ENCODE measurements at regions not wholly inside any gene's neighbourhood (a gene's known extent, or its start where the extent isn't known, plus 50 kb on each side); places are given as distances from the start of the nearest gene placed in this dataset.
"Not testable (repeated sequence)": the region's sequence is repeated elsewhere in the genome, so short reads cannot be mapped to it uniquely, and the experiment has no call there.

GRCh38 chr11:97982512-97982911 is 1038.2 kb upstream of the CNTN5 start:
- FAIRE-seq = no peak

GRCh38 chr11:97989121-97989520 is 1031.6 kb upstream of the CNTN5 start:
- no peak for FAIRE-seq

DNA sequence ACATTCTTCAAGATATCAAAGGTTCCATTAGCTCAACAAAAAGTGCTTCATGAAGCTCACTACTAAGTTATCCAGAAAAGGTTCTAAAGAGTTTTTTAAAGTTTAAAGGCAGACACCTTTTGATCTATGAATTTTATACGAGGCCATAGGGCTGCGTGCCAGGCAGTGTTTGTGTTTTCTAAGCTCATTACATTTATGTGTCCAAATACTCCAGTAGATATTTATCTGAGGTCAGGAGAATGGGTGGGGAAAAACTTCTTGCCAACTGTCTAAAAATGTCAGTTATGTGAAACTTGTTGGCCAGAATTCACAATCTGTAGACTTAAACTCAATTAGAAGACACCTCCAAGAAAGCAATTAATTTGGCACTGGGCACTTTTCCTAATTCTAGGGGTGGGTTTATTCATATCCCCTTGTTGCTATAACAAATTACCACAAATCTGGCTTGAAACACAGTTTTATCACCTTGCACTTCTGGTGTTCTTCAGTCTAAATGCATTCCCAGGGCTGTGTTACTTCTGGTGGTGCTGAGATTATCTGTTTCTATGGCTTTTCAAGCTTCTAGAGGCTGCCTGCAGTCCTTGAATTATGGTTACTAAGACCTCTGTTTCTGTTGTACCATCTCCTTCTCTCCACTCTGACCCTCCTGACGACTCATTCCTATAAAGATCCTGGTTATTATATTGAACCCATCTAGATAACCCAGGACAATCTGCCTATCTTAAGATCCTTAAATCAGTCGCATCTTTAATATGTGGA is 1030.4 kb upstream of the CNTN5 start:
- FAIRE-seq = no peak

DNA sequence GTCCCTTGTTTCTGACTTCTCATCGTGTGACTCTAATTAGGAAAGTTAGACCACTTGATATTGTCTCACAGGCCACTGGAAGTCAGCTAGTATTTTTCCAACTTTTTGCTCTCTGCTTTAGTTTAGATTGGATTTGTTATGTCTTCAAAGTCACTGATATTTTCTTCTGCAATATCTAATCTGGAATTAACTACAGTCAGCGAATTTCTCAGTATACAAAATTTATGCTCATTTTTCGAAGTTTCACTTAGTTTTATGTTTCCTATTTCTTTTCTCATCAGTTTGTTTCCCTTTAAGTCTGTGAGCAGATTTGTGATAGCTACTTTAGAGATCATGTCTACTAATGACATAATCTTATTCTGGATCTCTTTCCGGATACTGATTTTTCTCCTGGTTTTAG is 1027.2 kb upstream of the CNTN5 start:
- no peak for FAIRE-seq

DNA sequence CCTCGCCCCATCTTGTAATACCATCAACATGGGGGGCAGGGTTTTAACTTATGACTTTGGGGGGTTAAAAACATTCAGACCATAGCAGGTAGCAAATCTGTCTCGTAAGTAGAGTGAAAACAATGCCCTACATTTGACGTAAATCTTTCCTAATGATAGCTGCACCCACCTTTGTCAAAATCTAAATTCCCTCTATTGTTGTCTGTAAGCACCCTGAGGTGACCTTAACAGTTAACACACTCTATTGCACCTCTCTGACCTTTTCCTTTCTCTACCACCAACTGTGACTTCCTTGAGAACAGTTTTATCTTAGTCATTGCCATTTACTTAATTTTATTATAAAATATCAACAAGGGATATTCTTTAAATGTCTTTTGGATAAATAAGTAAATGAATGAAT is 1024.9 kb upstream of the CNTN5 start:
- FAIRE-seq = no peak

GRCh38 chr11:97996762-97997161 is 1024.0 kb upstream of the CNTN5 start:
- no peak for FAIRE-seq

- no peak for FAIRE-seq
Observed at GRCh38 chr11:98003606-98004371, 1017.0 kb upstream of the CNTN5 start.

DNA sequence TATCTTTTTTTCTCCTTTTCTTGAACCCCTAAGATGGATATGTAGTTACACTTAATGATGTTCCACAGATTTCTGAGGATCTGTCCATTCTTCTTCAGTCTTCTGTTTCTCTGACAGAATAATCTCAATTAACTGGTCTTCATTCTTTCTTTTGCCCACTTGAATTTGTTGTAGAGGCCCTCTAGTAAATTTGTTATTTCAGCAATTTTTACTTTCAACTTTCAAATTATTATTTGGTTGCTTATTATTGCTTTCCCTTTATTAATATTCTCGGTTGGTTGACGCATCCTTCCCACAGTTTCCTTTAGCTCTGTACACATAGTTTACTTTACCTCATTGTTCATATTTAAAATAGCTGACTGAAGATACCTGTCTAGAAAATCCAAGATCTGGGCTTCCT is 1013.7 kb upstream of the CNTN5 start:
- FAIRE-seq = no peak

DNA sequence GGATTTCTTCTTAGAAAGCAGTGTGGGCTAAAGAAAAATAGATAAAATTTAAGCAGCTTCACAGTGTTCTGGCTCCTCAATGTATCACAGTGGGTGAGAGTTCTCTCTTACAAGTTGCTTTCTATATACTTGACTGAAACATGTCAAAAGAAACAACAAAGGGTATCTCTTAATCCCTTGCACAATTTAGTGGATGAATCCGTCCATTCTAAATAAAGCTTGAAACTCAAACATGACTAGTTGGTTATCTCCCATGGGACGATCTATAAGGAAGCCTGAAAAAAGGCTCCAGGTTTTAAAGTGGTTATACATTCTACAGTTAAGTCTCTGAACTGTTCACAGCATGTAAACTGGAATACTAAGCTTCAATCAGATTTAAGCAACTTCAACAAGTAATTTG is 993.1 kb upstream of the CNTN5 start:
- no peak for FAIRE-seq

- no peak for FAIRE-seq
Observed at GRCh38 chr11:98029832-98030231, 990.9 kb upstream of the CNTN5 start.

GRCh38 chr11:98036810-98037209 is 983.9 kb upstream of the CNTN5 start:
- FAIRE-seq = no peak

GRCh38 chr11:98040061-98040808 is 980.5 kb upstream of the CNTN5 start:
- no peak for FAIRE-seq

DNA sequence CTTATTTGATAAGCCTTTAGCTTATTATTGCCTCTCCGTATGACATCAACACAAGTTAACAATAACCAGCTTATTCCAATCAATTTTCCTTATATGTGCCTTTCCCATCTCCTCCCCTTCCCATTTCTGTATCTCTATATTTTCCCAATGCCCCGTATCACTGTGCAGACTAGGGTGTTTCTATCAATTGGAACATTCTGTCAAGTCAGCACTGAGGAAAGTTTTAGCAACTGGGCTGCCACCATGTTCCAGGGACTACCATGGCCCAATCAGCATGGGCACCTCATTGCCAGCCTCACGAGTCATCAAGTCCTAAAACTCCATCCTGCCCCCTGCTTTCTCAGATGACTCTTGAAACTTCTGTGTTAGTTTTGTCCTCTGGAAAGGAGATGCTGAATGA is 973.1 kb upstream of the CNTN5 start:
- FAIRE-seq = no peak

DNA sequence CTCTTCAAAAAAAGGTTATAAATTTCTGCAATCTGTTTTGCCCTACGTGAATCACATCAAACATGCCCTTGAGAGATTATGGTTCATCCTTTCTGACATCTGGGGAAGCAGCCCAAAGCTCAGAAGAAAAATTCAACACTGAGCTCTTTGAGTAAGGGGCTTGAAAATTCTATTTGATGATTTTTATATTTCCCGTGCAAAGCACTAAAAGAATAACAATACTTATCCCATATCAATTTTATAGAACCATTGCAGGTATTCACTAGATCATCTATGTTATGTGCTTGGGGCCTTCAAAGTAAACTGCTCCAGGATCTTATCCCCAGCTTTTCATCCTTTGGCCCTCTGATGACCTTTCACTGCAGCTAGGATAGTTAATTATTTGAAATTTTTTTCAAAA is 966.9 kb upstream of the CNTN5 start:
- FAIRE-seq = no peak

- no peak for FAIRE-seq
Observed at GRCh38 chr11:98056945-98057344, 963.8 kb upstream of the CNTN5 start.

- no peak for FAIRE-seq
Observed at GRCh38 chr11:98059488-98059887, 961.3 kb upstream of the CNTN5 start.

DNA sequence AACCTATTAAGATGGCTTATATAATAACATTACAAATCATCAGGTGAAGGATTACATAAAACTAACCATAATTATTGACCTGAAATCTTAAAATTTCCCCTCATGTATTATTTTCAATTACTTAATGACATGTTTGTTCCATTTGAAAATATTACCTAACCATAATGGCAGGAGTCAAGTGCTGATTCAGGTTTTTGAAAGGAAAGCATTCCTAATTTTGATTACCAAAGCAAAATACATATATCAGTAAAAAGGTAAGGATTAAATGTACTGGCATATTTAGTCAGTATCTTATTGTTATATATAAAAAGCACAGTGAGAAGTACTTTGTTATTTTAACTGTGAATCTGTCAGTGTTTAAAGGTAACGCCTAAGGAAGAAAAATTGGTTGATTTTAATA is 960.0 kb upstream of the CNTN5 start:
- peak; percentile 41 for FAIRE-seq

- FAIRE-seq = no peak
Observed at GRCh38 chr11:98061858-98062257, 958.9 kb upstream of the CNTN5 start.

GRCh38 chr11:98062714-98063113 is 958.0 kb upstream of the CNTN5 start:
- no peak for FAIRE-seq

DNA sequence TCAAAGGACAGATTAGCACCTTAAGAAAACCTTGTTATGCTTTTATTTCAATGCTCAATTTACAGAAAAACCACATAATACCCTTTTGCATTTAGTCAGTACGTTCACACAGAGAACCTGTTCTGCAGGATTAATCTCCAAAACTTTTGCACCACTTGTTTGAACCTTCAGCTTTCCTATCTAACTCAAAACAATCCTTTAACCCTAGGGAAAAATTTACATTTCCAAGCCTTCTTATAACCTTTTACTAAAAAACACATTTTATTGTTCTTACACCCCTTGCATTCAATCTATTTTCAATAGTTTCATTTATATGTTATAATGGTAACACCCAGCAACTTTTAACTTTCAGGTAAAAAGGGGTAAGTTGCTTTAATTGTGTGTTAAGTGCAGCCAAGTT is 952.5 kb upstream of the CNTN5 start:
- FAIRE-seq = no peak

- FAIRE-seq = not testable (repeated sequence)
Observed at GRCh38 chr11:98069147-98069546, 951.6 kb upstream of the CNTN5 start.

DNA sequence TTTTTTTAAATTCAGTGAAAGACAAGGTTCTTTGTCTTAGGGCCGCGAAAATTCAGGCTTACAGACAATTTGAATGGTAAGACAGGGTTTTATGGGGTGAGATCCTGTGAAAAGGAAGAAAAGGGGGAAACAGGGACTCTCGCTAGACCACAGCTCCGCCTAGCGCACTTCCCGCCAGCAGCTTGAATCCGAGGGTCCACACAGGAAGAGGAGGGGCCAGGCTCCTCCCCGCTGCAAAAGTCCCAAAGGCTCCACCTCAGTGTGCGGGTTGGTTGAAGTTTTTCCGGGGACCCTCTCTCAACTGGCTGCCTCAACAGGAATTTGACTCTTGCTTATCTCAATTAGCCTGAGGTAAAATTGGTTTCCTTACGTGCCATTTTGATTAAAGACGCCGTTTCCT is 950.9 kb upstream of the CNTN5 start:
- no peak for FAIRE-seq

DNA sequence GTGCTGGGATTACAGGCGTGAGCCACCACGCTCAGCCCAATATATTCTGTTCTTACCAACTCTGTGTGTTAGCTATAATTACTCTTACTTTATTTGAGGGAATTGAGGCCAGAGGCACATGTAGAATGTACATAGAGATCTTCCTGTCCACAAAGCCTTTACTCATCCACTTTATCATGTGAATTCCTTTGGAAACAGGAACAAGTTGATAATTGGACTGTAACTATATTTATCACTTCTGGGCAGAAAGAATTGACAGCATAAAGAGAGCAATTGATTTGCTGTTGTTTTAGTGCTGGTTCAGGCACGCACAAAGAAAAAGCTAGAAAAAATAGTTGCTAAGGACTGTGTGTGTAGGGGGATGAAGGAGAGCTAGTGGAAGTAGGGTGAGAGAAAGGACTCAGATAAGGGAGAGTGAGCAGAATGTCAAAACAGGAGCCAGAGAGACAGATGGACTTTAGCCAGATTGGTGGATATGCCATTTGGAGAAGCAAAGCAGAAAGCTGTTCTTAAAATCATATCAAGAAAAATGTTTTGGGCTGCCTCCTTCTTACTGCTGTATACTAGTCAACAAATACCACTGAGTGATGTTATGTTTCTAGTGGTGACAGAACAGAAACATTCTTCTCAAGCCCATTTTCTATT is 929.8 kb upstream of the CNTN5 start:
- FAIRE-seq = no peak
